PC-3 (cell line): ENCODE measurements at regions not wholly inside any gene's neighbourhood (a gene's known extent, or its start where the extent isn't known, plus 50 kb on each side); places are given as distances from the start of the nearest gene placed in this dataset.
A peak's percentile ranks its signal among the peaks of the same experiment; 100 is the strongest.

Source experiments
- ATAC-seq: fragments of 200-7000 bp; cut with Tn5 transposase; 2 replicates; pipeline ENCODE4 v1.9.1; 2020; ENCODE audit warnings: mild to moderate bottlenecking, moderate library complexity
- BruUV-seq: library from RNA; stranded (reverse); fragments of 400-500 nt; replicated peaks from 2 replicates; lab custom pipeline; 2021; lab: Mats Ljungman, UMichigan
- CTCF ChIA-PET: fragments of 300-600 bp; sonication (Branson Sonifier 250); formaldehyde crosslinking; loops from one replicate; lab custom pipeline; 2022; ENCODE audit warnings: antibody characterized with exemption; lab: Charles Lee
- POLR2A ChIA-PET: fragments of 300-600 bp; sonication (Branson Sonifier 250); formaldehyde crosslinking; loops from one replicate; lab custom pipeline; 2022; ENCODE audit warnings: antibody characterized with exemption; ENCODE audit not compliant: unreplicated experiment; lab: Charles Lee
- DNase-seq: peaks from one replicate; pipeline ENCODE4 v3.0.0-alpha.2; 2015
- H2AFZ ChIP-seq: fragments of 300-600 bp; sonication (generic); 2 replicates; pipeline ENCODE4 v1.6.0; 2016; ENCODE audit warnings: antibody characterized with exemption, low read length
- H3F3A ChIP-seq: fragments of 300-600 bp; sonication (generic); one replicate; pipeline ENCODE4 v1.6.0; 2017; ENCODE audit warnings: antibody characterized with exemption, low read length, control low read depth, mild to moderate bottlenecking; ENCODE audit not compliant: unreplicated experiment
- H3K27ac ChIP-seq: fragments of 300-600 bp; sonication (generic); 2 replicates; pipeline ENCODE4 v1.5.1; 2016; ENCODE audit warnings: mild to moderate bottlenecking, low read length
- H3K27me3 ChIP-seq: fragments of 300-600 bp; sonication (generic); 2 replicates; pipeline ENCODE4 v1.6.1; 2016; ENCODE audit warnings: low read length, mixed read lengths
- H3K36me3 ChIP-seq: fragments of 300-600 bp; sonication (generic); 2 replicates; pipeline ENCODE4 v1.6.1; 2016; ENCODE audit warnings: low read depth, mixed run types, low read length, mixed read lengths
- H3K4me1 ChIP-seq: fragments of 300-600 bp; sonication (generic); 2 replicates; pipeline ENCODE4 v1.5.1; 2016; ENCODE audit warnings: low read length; ENCODE audit not compliant: insufficient read depth
- H3K4me2 ChIP-seq: fragments of 300-600 bp; sonication (generic); 2 replicates; pipeline ENCODE4 v1.6.0; 2016; ENCODE audit warnings: low read length
- H3K4me3 ChIP-seq: fragments of 300-600 bp; sonication (generic); 2 replicates; pipeline ENCODE4 v1.5.1; 2016; ENCODE audit warnings: mild to moderate bottlenecking, low read length, mixed read lengths
- H3K79me2 ChIP-seq: fragments of 300-600 bp; sonication (generic); 2 replicates; pipeline ENCODE4 v1.6.1; 2017; ENCODE audit warnings: low read length, mixed read lengths
- H3K9ac ChIP-seq: fragments of 300-600 bp; sonication (generic); 2 replicates; pipeline ENCODE4 v1.6.0; 2016; ENCODE audit warnings: mild to moderate bottlenecking, low read length
- H3K9me2 ChIP-seq: fragments of 300-600 bp; sonication (generic); replicated peaks from 2 replicates; pipeline ENCODE4 v1.6.1; 2016; ENCODE audit warnings: mixed run types, low read length, mixed read lengths
- H3K9me3 ChIP-seq: fragments of 300-600 bp; sonication (generic); 2 replicates; pipeline ENCODE4 v1.6.1; 2016; ENCODE audit warnings: low read length, mixed read lengths
- H4K20me1 ChIP-seq: fragments of 300-600 bp; sonication (generic); 2 replicates; pipeline ENCODE4 v1.6.1; 2016; ENCODE audit warnings: low read length, mixed read lengths
- EZH2 ChIP-seq: fragments of 300-600 bp; sonication (generic); IDR thresholded peaks from one replicate; pipeline ENCODE4 v1.6.1; 2017; ENCODE audit warnings: antibody characterized with exemption, mild to moderate bottlenecking, low read length; ENCODE audit not compliant: unreplicated experiment
- EZH2phosphoT487 ChIP-seq: fragments of 300-600 bp; sonication (generic); IDR thresholded peaks from 2 replicates; pipeline ENCODE4 v1.6.1; 2018; ENCODE audit warnings: mild to moderate bottlenecking, antibody characterized with exemption, low read length, borderline replicate concordance
- intact Hi-C: fragments of 100-400 bp; cut with micrococcal nuclease; formaldehyde crosslinking; loops from 2 replicates; pipeline ENCODE4 v1.9.0; 2023
- TF ChIP-seq, protein P1 (sequence below): fragments of 300-600 bp; sonication (generic); conservative IDR thresholded peaks from 2 replicates; pipeline ENCODE4 v1.5.1; 2017; ENCODE audit warnings: antibody characterized with exemption, low read depth, mild to moderate bottlenecking, low read length

GRCh38 chr2:224181534-224182155 lies 142.6 kb upstream of the SERPINE2 start:
- H3K4me3 ChIP-seq, result no peak overlapping the region
- no peak overlapping the region for H2AFZ ChIP-seq
- no peaks in the 10 kb centered on the region for H3K36me3 ChIP-seq
- no peaks in the 10 kb centered on the region for H3K9me3 ChIP-seq
- peak; percentile 37 for DNase-seq
- H3F3A ChIP-seq, result no peaks in the 10 kb centered on the region
- H4K20me1 ChIP-seq, result no peaks in the 10 kb centered on the region
- ChIA-PET CTCF (interaction anchor here (0.5 to 0.9 kb wide), 2 partner anchors 95 to 140 kb away, joined by 3 to 6 read pairs; no protein-coding TSS in a partner anchor), POLR2A (no interaction called here)
- TF ChIP-seq EZH2phosphoT487 (no peak), EZH2 (no peak)
- TF ChIP-seq, protein P1, sequence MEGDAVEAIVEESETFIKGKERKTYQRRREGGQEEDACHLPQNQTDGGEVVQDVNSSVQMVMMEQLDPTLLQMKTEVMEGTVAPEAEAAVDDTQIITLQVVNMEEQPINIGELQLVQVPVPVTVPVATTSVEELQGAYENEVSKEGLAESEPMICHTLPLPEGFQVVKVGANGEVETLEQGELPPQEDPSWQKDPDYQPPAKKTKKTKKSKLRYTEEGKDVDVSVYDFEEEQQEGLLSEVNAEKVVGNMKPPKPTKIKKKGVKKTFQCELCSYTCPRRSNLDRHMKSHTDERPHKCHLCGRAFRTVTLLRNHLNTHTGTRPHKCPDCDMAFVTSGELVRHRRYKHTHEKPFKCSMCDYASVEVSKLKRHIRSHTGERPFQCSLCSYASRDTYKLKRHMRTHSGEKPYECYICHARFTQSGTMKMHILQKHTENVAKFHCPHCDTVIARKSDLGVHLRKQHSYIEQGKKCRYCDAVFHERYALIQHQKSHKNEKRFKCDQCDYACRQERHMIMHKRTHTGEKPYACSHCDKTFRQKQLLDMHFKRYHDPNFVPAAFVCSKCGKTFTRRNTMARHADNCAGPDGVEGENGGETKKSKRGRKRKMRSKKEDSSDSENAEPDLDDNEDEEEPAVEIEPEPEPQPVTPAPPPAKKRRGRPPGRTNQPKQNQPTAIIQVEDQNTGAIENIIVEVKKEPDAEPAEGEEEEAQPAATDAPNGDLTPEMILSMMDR, result no peak
- H3K4me2 ChIP-seq, result peak overlapping the region; percentile 52
- H3K4me1 ChIP-seq, result peaks cover 11% of the 10 kb centered on the region
- no peaks in the 10 kb centered on the region for H3K9me2 ChIP-seq
- no peaks in the 10 kb centered on the region for H3K27me3 ChIP-seq
- no TSS peak for BruUV-seq
- no peaks in the 10 kb centered on the region for H3K79me2 ChIP-seq
- no peak overlapping the region for H3K27ac ChIP-seq
- ATAC-seq, result peak; percentile 79
- no peak overlapping the region for H3K9ac ChIP-seq
- intact Hi-C loops, result loop anchor here (5.0 kb wide), 1 partner anchor 36 kb away; no protein-coding TSS in a partner anchor

DNA sequence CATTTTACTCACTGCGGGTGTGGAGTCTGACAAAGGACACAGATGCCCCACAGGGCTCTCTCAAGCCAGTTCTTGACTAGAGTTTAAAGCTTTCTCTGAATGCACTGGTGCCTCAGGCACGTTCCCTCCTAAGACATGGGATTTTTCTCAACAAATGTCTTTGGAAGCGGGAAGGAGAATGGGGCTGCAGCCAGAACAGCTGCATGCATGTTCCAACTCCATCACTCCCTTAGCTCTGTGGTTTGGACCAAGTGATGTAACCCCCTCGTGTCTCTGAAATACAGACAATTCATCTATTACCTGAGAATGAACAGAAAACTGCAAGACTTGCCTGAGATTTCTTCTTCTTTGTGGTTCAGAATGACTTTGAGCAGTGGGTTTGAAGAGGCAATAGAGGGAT lies 141.7 kb upstream of the SERPINE2 start:
- ChIA-PET POLR2A (no interaction called here), CTCF (no interaction called here)
- no TSS peak for BruUV-seq
- Histone ChIP-seq H3K9me2 (no peaks in the 10 kb centered on the region), H4K20me1 (no peaks in the 10 kb centered on the region), H3K27ac (no peak overlapping the region), H3K79me2 (no peaks in the 10 kb centered on the region), H3K4me1 (peaks cover 11% of the 10 kb centered on the region), H3K9me3 (no peaks in the 10 kb centered on the region), H3K4me3 (no peak overlapping the region), H3K27me3 (no peaks in the 10 kb centered on the region), H3K36me3 (no peaks in the 10 kb centered on the region), H3K9ac (no peak overlapping the region), H2AFZ (no peak overlapping the region), H3K4me2 (no peak overlapping the region), H3F3A (no peaks in the 10 kb centered on the region)
- DNase-seq (no peak), ATAC-seq (no peak)
- TF ChIP-seq, protein P1, result no peak
- intact Hi-C loops, result loop anchor here (5.0 kb wide), 1 partner anchor 36 kb away; no protein-coding TSS in a partner anchor

DNA sequence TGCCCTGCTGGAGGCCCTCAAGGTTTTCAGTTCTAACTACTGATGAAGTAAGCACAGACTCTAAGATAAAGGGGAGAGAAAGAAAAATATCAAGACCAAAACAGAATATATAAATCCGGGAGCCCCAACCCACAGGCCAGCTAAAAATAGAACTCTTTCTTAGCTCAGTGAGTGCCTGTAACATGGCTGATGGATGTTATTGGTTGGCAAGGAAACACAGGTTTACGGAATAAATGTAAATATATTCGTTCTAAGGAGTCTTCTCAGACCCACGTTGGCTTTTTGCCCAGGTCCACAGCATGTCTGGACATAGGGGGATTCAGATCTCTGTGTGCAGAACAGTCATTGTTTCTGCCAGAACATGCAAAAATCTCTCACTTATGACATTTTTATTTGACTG lies 139.0 kb upstream of the SERPINE2 start:
- Histone ChIP-seq H3K9ac (no peak overlapping the region), H3K9me2 (no peaks in the 10 kb centered on the region), H3K4me1 (peaks cover 11% of the 10 kb centered on the region), H4K20me1 (no peaks in the 10 kb centered on the region), H3K79me2 (no peaks in the 10 kb centered on the region), H3K4me3 (no peak overlapping the region), H3F3A (no peaks in the 10 kb centered on the region), H3K27ac (no peak overlapping the region), H3K27me3 (no peaks in the 10 kb centered on the region), H2AFZ (no peak overlapping the region), H3K36me3 (no peaks in the 10 kb centered on the region), H3K9me3 (no peaks in the 10 kb centered on the region), H3K4me2 (no peak overlapping the region)
- TF ChIP-seq EZH2, result no peak
- TF ChIP-seq EZH2phosphoT487, result no peak
- TF ChIP-seq, protein P1, result no peak
- CTCF ChIA-PET, result no interaction called here
- intact Hi-C loops, result no loop called here
- ATAC-seq, result no peak
- DNase-seq, result no peak
- BruUV-seq, result no TSS peak
- POLR2A ChIA-PET, result no interaction called here
